HEK293T (cell line): ENCODE measurements at regions not wholly inside any gene's neighbourhood (a gene's known extent, or its start where the extent isn't known, plus 50 kb on each side); places are given as distances from the start of the nearest gene placed in this dataset.

Experiments used
- ARNT ChIP-seq: fragments of 450-650 bp; IDR thresholded peaks from 2 replicates; pipeline ENCODE4 v1.6.1; 2017; ENCODE audit warnings: mild to moderate bottlenecking
- BHLHE40 ChIP-seq: fragments of 450-650 bp; IDR thresholded peaks from 2 replicates; pipeline ENCODE4 v1.6.1; 2016; ENCODE audit warnings: mild to moderate bottlenecking, moderate library complexity, borderline replicate concordance
- CTBP1 ChIP-seq: fragments of 450-650 bp; IDR thresholded peaks from 2 replicates; pipeline ENCODE4 v1.6.1; 2016; ENCODE audit warnings: borderline replicate concordance
- ELF4 ChIP-seq: fragments of 450-650 bp; IDR thresholded peaks from 2 replicates; pipeline ENCODE4 v1.6.1; 2017; ENCODE audit warnings: antibody characterized with exemption
- FOXA1 ChIP-seq: fragments of 450-650 bp; IDR thresholded peaks from 2 replicates; pipeline ENCODE4 v1.6.1; 2016; ENCODE audit warnings: mild to moderate bottlenecking
- FOXK2 ChIP-seq: fragments of 450-650 bp; IDR thresholded peaks from 2 replicates; pipeline ENCODE4 v1.6.1; 2016; ENCODE audit warnings: mild to moderate bottlenecking
- FOXM1 ChIP-seq: fragments of 450-650 bp; IDR thresholded peaks from 2 replicates; pipeline ENCODE4 v1.6.1; 2017; ENCODE audit warnings: mild to moderate bottlenecking, borderline replicate concordance
- HDGF ChIP-seq: fragments of 450-650 bp; IDR thresholded peaks from 2 replicates; pipeline ENCODE4 v1.6.1; 2017; ENCODE audit warnings: antibody characterized with exemption, borderline replicate concordance
- L3MBTL2 ChIP-seq: fragments of 450-650 bp; conservative IDR thresholded peaks from 2 replicates; pipeline ENCODE4 v1.6.1; 2016; ENCODE audit warnings: mild to moderate bottlenecking
- LEF1 ChIP-seq: fragments of 450-650 bp; IDR thresholded peaks from 2 replicates; pipeline ENCODE4 v1.6.1; 2017; ENCODE audit warnings: mild to moderate bottlenecking, borderline replicate concordance
- SP1 ChIP-seq: fragments of 450-650 bp; IDR thresholded peaks from 2 replicates; pipeline ENCODE4 v1.6.1; 2017
- SUZ12 ChIP-seq: fragments of 450-650 bp; IDR thresholded peaks from 2 replicates; pipeline ENCODE4 v1.6.1; 2016; ENCODE audit warnings: mild to moderate bottlenecking
- TARDBP ChIP-seq: fragments of 450-650 bp; IDR thresholded peaks from 2 replicates; pipeline ENCODE4 v1.6.1; 2016
- TF ChIP-seq, protein P1 (sequence below): fragments of 450-650 bp; IDR thresholded peaks from 2 replicates; pipeline ENCODE4 v1.6.1; 2016

DNA sequence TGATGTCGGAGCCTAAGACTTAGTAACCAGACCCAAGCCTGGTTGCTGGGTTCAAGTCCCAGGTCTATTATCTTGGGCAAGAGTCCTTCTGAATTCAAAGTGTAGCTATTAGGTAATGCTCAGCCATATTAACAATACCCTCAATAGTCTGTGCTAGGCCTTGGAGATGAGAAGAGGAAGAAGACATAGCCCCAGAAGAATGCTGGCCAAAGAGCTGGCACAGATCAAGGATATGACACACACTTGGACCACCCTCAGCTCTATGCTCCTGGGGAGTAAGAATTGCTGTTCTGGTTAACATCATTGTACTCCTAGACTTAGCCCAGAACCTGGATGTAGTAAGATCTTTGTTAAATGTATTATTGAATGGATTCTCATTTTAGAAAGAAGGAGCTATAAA, 426.7 kb downstream of the CDK5RAP2 start:
- TF ChIP-seq LEF1 (no peak), TARDBP (no peak), BHLHE40 (no peak), HDGF (no peak), FOXM1 (no peak), SP1 (no peak), L3MBTL2 (no peak), ARNT (no peak), SUZ12 (no peak), ELF4 (no peak), FOXK2 (no peak), FOXA1 (no peak), CTBP1 (no peak)
- TF ChIP-seq, protein P1, sequence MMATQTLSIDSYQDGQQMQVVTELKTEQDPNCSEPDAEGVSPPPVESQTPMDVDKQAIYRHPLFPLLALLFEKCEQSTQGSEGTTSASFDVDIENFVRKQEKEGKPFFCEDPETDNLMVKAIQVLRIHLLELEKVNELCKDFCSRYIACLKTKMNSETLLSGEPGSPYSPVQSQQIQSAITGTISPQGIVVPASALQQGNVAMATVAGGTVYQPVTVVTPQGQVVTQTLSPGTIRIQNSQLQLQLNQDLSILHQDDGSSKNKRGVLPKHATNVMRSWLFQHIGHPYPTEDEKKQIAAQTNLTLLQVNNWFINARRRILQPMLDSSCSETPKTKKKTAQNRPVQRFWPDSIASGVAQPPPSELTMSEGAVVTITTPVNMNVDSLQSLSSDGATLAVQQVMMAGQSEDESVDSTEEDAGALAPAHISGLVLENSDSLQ: no peak
